HG03097 (cell line): ENCODE measurements at regions not wholly inside any gene's neighbourhood (a gene's known extent, or its start where the extent isn't known, plus 50 kb on each side); places are given as distances from the start of the nearest gene placed in this dataset.
A peak's percentile ranks its signal among the peaks of the same experiment; 100 is the strongest.
"Not testable (repeated sequence)": the region's sequence is repeated elsewhere in the genome, so short reads cannot be mapped to it uniquely, and the experiment has no call there.

Experiments used
- ATAC-seq: cut with Tn5 transposase; IDR thresholded peaks from one replicate; pipeline ENCODE4 v1.9.1; 2021; ENCODE audit not compliant: unreplicated experiment, low FRiP score

GRCh38 chrX:124426288-124427169 is 80.2 kb downstream of the SH2D1A start:
- ATAC-seq, result no peak

- no peak for ATAC-seq
Observed at GRCh38 chrX:124433186-124433585, 86.8 kb downstream of the SH2D1A start.

- ATAC-seq, result no peak
Observed at GRCh38 chrX:124435616-124436015, 89.3 kb downstream of the SH2D1A start.

- ATAC-seq, result no peak
Observed at GRCh38 chrX:124440695-124441094, 94.3 kb downstream of the SH2D1A start.

- no peak for ATAC-seq
Observed at GRCh38 chrX:124441971-124442590, 95.7 kb downstream of the SH2D1A start.

GRCh38 chrX:124455966-124456365 is 109.6 kb downstream of the SH2D1A start:
- no peak for ATAC-seq

GRCh38 chrX:124459851-124460250 is 113.5 kb downstream of the SH2D1A start:
- ATAC-seq, result not testable (repeated sequence)

GRCh38 chrX:124462931-124463330 is 116.6 kb downstream of the SH2D1A start:
- no peak for ATAC-seq

- no peak for ATAC-seq
Observed at GRCh38 chrX:124467202-124467601, 120.8 kb downstream of the SH2D1A start.

GRCh38 chrX:124475358-124475757 is 129.0 kb downstream of the SH2D1A start:
- no peak for ATAC-seq

- ATAC-seq, result peak; percentile 46
Observed at GRCh38 chrX:124476562-124476961, 130.2 kb downstream of the SH2D1A start.

GRCh38 chrX:124478046-124478445 is 131.7 kb downstream of the SH2D1A start:
- no peak for ATAC-seq

- peak; percentile 80 for ATAC-seq
Observed at GRCh38 chrX:124488412-124489161, 142.2 kb downstream of the SH2D1A start.

GRCh38 chrX:124493984-124494383 is 147.6 kb downstream of the SH2D1A start:
- ATAC-seq, result no peak

GRCh38 chrX:124497386-124497785 is 151.0 kb downstream of the SH2D1A start:
- no peak for ATAC-seq

- no peak for ATAC-seq
Observed at GRCh38 chrX:124501586-124501985, 155.2 kb downstream of the SH2D1A start.

GRCh38 chrX:124502166-124502565 is 155.8 kb downstream of the SH2D1A start:
- ATAC-seq, result no peak

GRCh38 chrX:124502599-124502998 is 156.2 kb downstream of the SH2D1A start:
- ATAC-seq, result no peak

GRCh38 chrX:124504111-124504983 is 158.0 kb downstream of the SH2D1A start:
- no peak for ATAC-seq

GRCh38 chrX:124506066-124506465 is 159.7 kb downstream of the SH2D1A start:
- no peak for ATAC-seq
